CD4-positive, alpha-beta T cell treated with Interleukin-2 at 100 ng/mL for 4 hours (primary cell): ENCODE measurements at regions not wholly inside any gene's neighbourhood (a gene's known extent, or its start where the extent isn't known, plus 50 kb on each side); places are given as distances from the start of the nearest gene placed in this dataset.

Source experiments
- DNase-seq: peaks from one replicate; pipeline ENCODE4 v3.0.0-alpha.2; 2020; ENCODE audit warnings: low spot score

GRCh38 chr4:163967263-163967662, 472.8 kb downstream of the TMA16 start:
- DNase-seq: no peak

- DNase-seq: no peak
Measured at GRCh38 chr4:163967710-163968109, 473.2 kb downstream of the TMA16 start.

- DNase-seq: no peak
Measured at GRCh38 chr4:163969291-163969690, 474.8 kb downstream of the TMA16 start.

- DNase-seq: no peak
Measured at GRCh38 chr4:163976588-163976987, 482.1 kb downstream of the TMA16 start.

- no peak for DNase-seq
Measured at GRCh38 chr4:163988391-163988790, 493.9 kb downstream of the TMA16 start.

- no peak for DNase-seq
Measured at GRCh38 chr4:163988865-163989264, 494.4 kb downstream of the TMA16 start.

- no peak for DNase-seq
Measured at GRCh38 chr4:163991298-163991865, 496.9 kb downstream of the TMA16 start.

GRCh38 chr4:164009435-164009834, 514.9 kb downstream of the TMA16 start:
- no peak for DNase-seq

GRCh38 chr4:164011791-164012190, 517.3 kb downstream of the TMA16 start:
- DNase-seq: no peak

GRCh38 chr4:164012396-164013027, 518.0 kb downstream of the TMA16 start:
- DNase-seq: peak; percentile 18

GRCh38 chr4:164021947-164022346, 527.5 kb downstream of the TMA16 start:
- no peak for DNase-seq

- DNase-seq: no peak
Measured at GRCh38 chr4:164023214-164023613, 528.7 kb downstream of the TMA16 start.

- DNase-seq: no peak
Measured at GRCh38 chr4:164027805-164028204, 533.3 kb downstream of the TMA16 start.

- DNase-seq: no peak
Measured at GRCh38 chr4:164039482-164039881, 545.0 kb downstream of the TMA16 start.

- DNase-seq: no peak
Measured at GRCh38 chr4:164056426-164057142, 562.1 kb downstream of the TMA16 start.

- no peak for DNase-seq
Measured at GRCh38 chr4:164058776-164059445, 564.4 kb downstream of the TMA16 start.

GRCh38 chr4:164060456-164060855, 566.0 kb downstream of the TMA16 start:
- no peak for DNase-seq

- DNase-seq: no peak
Measured at GRCh38 chr4:164068392-164068791, 573.9 kb downstream of the TMA16 start.

GRCh38 chr4:164070625-164071024, 576.1 kb downstream of the TMA16 start:
- no peak for DNase-seq

- no peak for DNase-seq
Measured at GRCh38 chr4:164081371-164081770, 586.9 kb downstream of the TMA16 start.

GRCh38 chr4:164081801-164082200, 587.3 kb downstream of the TMA16 start:
- DNase-seq: no peak

GRCh38 chr4:164087733-164088132, 593.2 kb downstream of the TMA16 start:
- no peak for DNase-seq
